Ovary (tissue), 7 donors: ENCODE measurements at regions not wholly inside any gene's neighbourhood (a gene's known extent, or its start where the extent isn't known, plus 50 kb on each side); places are given as distances from the start of the nearest gene placed in this dataset.

ENCODE experiments used
- DNase-seq, 5 donors: peaks; one replicate each; pipeline ENCODE4 v3.0.0-alpha.2; 2019 to 2020
- H3K27ac ChIP-seq, 2 donors: fragments of 200-600 bp; one replicate each; pipeline versions ENCODE4 v1.5.1 to v1.8.0; 2019 to 2022
- H3K27me3 ChIP-seq: fragments of 200-600 bp; one replicate; pipeline ENCODE4 v1.8.0; 2022
- H3K36me3 ChIP-seq: fragments of 200-600 bp; sonication (generic); one replicate; pipeline ENCODE4 v1.5.1; 2019
- H3K4me1 ChIP-seq: one replicate; pipeline ENCODE4 v1.8.1; 2013; ENCODE audit warnings: mild to moderate bottlenecking, moderate library complexity; ENCODE audit not compliant: insufficient read depth
- H3K4me3 ChIP-seq: fragments of 200-600 bp; sonication (generic); one replicate; pipeline ENCODE4 v1.5.1; 2017
- H3K9me3 ChIP-seq, 2 donors: fragments of 200-600 bp in 1 of 2; sonication (generic) in 1 of 2; one replicate each; pipeline versions ENCODE4 v1.5.1 to v1.8.1; 2013 to 2019; ENCODE audit warnings: mild to moderate bottlenecking in 1 of 2, moderate library complexity in 1 of 2
- EP300 ChIP-seq: sonication (generic); formaldehyde crosslinking; IDR thresholded peaks from one replicate; pipeline ENCODE4 v1.6.1; 2017; ENCODE audit warnings: antibody characterized with exemption
- POLR2A ChIP-seq: fragments of 450-650 bp; IDR thresholded peaks from one replicate; pipeline ENCODE4 v1.6.1; 2017; ENCODE audit warnings: antibody characterized with exemption, mild to moderate bottlenecking, moderate library complexity
- WGBS, 3 donors: extraction: QIAGEN DNeasy Blood & Tissue Kit in 1 of 3; methylation state at CpG; one replicate each; pipeline versions ENCODE4 v1.1.5 to v1.1.7; 2013 to 2017; 5-methylcytosine and 5-hydroxymethylcytosine counted together
- intact Hi-C, 4 donors: fragments of 100-400 bp; cut with DNase I; formaldehyde crosslinking; loops; one replicate each; pipeline versions ENCODE4 v1.11.0 to v1.15.1; 2022 to 2023
- TF ChIP-seq, protein P1 (sequence below), 3 donors: fragments of 450-650 bp in 2 of 3; fragments of 200-600 bp in 1 of 3; IDR thresholded peaks; one replicate each; pipeline versions ENCODE4 v1.5.1 to v1.8.0; 2016 to 2022; ENCODE audit warnings: antibody characterized with exemption in 3 of 3, mild to moderate bottlenecking in 1 of 3
- donor health status: DM: no; HTN: no; CAD: no; lungs with moderate emphysema.
- donor health status: DM: no; HTN: no; CAD: no.
- donor health status: Bipolar disorder and iron deficiency.
- donor health status: DM: no; HTN: no; CAD: no.
- donor health status: DM: yes; HTN: yes; CAD: no.

DNA sequence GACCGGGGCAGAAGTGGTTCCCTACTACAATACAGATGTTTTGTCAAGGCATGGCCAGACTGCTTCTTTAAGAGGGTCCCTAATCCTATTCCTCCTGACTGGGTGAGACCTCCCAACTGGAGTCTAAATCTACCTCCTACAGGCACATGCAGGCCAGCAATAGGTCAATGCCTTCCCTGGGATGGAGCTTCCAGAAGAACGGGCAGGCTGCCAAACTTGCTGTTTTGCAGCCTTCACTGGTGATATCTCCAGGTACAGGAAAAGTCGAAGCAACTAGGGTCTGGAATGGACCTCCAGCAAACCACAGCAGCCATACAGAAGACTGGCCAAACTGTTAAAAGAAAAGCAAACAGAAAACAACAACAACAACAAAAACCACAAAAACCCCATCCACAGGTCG lies 678.4 kb upstream of the DIAPH2 start:
- H3K4me1 ChIP-seq, result peaks cover 2% of the 10 kb centered on the region
- H3K36me3 ChIP-seq, result no peaks in the 10 kb centered on the region
- no peak overlapping the region for H3K4me3 ChIP-seq
- WGBS, 3 donors, result 40 to 58% (median 52%) methylated on average over 4 of the region's 4 CpGs
- H3K27me3 ChIP-seq, result no peaks in the 10 kb centered on the region
- no peak overlapping the region for H3K27ac ChIP-seq
- TF ChIP-seq POLR2A, result no peak
- TF ChIP-seq, protein P1, sequence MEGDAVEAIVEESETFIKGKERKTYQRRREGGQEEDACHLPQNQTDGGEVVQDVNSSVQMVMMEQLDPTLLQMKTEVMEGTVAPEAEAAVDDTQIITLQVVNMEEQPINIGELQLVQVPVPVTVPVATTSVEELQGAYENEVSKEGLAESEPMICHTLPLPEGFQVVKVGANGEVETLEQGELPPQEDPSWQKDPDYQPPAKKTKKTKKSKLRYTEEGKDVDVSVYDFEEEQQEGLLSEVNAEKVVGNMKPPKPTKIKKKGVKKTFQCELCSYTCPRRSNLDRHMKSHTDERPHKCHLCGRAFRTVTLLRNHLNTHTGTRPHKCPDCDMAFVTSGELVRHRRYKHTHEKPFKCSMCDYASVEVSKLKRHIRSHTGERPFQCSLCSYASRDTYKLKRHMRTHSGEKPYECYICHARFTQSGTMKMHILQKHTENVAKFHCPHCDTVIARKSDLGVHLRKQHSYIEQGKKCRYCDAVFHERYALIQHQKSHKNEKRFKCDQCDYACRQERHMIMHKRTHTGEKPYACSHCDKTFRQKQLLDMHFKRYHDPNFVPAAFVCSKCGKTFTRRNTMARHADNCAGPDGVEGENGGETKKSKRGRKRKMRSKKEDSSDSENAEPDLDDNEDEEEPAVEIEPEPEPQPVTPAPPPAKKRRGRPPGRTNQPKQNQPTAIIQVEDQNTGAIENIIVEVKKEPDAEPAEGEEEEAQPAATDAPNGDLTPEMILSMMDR (IDR thresholded peaks at IDR 0.05), result no peak
- TF ChIP-seq EP300, result no peak
- intact Hi-C loops, result no loop called here
- H3K9me3 ChIP-seq, result no peaks in the 10 kb centered on the region
- peak in 1 of 5 donors; percentile 13 for DNase-seq

DNA sequence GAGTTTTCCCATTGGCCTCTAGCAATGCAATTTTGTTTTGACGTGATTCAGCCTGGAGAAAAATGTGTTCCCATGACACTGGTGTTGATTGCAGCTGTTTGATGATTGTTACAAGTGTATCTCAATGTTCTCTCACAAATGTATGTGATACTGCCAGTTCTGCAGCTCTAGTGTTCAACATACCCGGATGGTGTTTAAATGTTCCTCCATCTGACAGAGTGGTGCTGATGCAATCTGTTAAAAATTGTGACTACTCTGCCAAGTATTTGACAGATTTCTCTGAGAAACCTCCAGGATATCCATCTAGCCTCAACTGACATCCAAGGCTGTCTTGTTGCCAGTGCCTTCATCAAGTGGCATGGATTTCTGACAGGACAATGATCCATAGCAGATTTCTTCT lies 657.2 kb upstream of the DIAPH2 start:
- no peak overlapping the region for H3K4me3 ChIP-seq
- DNase-seq, result no peak
- 31 to 50% (median 34%) methylated on average over 2 of the region's 2 CpGs for WGBS, 3 donors
- intact Hi-C loops, result no loop called here
- H3K36me3 ChIP-seq, result no peaks in the 10 kb centered on the region
- TF ChIP-seq, protein P1 (IDR thresholded peaks at IDR 0.05), result no peak
- TF ChIP-seq POLR2A (no peak), EP300 (no peak)
- no peaks in the 10 kb centered on the region for H3K27me3 ChIP-seq
- no peak overlapping the region for H3K27ac ChIP-seq
- no peaks in the 10 kb centered on the region for H3K4me1 ChIP-seq
- H3K9me3 ChIP-seq, result no peaks in the 10 kb centered on the region

DNA sequence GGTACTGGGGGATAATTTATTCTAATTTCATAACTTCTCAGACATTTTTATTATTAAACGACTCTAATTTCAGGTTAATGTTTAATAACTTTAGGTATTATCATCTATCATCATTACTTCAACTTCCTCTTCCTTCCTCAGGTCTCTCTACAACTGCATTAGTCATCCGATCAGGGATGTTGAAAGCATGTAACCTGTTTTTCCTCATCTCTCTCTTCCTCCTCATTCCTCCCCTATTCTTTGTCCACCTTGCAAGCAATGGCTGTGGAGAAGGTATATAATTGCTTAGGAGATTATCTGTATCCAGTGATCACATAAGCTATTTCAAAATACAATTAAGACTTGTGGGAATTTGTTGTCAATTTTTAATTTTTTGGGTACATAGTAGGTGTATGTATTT lies 632.6 kb upstream of the DIAPH2 start:
- 71 to 75% (median 73%) methylated on average over 2 of the region's 2 CpGs for WGBS, 3 donors
- intact Hi-C loops, result no loop called here

DNA sequence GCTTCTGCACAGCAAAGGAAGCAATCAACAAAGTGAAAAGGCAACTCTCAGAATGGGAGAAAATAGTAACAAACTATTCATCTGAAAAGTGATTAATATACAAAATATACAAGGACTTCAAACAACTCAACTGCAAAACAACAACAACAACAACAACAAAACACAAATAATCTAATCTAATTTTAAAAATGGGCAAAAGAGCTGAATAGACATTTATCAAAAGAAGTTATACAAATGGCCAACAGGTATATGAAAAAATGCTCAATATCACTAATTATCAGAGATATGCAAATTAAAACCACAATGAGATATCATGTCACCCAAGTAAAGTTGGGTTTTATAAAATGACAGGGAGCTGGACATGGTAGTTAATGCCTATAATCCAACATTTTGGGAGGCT lies 602.8 kb upstream of the DIAPH2 start:
- no peaks in the 10 kb centered on the region for H3K36me3 ChIP-seq
- TF ChIP-seq EP300, result no peak
- TF ChIP-seq, protein P1 (IDR thresholded peaks at IDR 0.05), result no peak
- no peak for TF ChIP-seq POLR2A

More for the DNA sequence above, 632.6 kb upstream of the DIAPH2 start:
- no peak for DNase-seq
- H3K9me3 ChIP-seq, result no peaks in the 10 kb centered on the region
- H3K36me3 ChIP-seq, result no peaks in the 10 kb centered on the region
- H3K4me1 ChIP-seq, result no peaks in the 10 kb centered on the region
- no peak overlapping the region for H3K4me3 ChIP-seq
- TF ChIP-seq POLR2A, result no peak
- no peak for TF ChIP-seq EP300
- TF ChIP-seq, protein P1 (IDR thresholded peaks at IDR 0.05), result no peak
- H3K27me3 ChIP-seq, result no peaks in the 10 kb centered on the region
- no peak overlapping the region for H3K27ac ChIP-seq

DNA sequence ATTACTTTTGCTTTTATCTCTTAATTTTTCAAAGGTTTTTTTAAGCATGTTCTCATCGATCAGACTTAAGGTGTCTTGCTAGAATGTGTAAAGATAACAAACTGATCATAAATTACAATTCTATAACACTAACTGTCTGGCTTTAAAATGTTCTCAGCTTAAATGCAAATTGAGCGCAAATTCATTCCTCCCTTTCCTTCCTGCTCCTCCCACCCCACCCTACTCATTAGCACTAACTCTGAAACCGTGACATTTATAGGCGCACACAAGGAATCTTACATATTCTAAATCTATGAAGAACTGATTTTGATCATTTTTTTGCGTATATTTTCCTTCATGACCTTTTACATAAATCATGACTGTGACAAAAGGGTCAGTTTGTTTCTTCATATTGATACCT lies 590.0 kb upstream of the DIAPH2 start:
- no peaks in the 10 kb centered on the region for H3K4me1 ChIP-seq
- no peaks in the 10 kb centered on the region for H3K9me3 ChIP-seq
- TF ChIP-seq EP300 (no peak), POLR2A (no peak)
- TF ChIP-seq, protein P1 (IDR thresholded peaks at IDR 0.05), result no peak
- no peak overlapping the region for H3K4me3 ChIP-seq
- no peaks in the 10 kb centered on the region for H3K36me3 ChIP-seq
- 67 to 78% (median 71%) methylated on average over 5 of the region's 5 CpGs for WGBS, 3 donors
- no peaks in the 10 kb centered on the region for H3K27me3 ChIP-seq
- no peak overlapping the region for H3K27ac ChIP-seq
- intact Hi-C loops, result no loop called here
- no peak for DNase-seq

More for the DNA sequence above, 602.8 kb upstream of the DIAPH2 start:
- no peaks in the 10 kb centered on the region for H3K9me3 ChIP-seq
- H3K4me3 ChIP-seq, result no peak overlapping the region
- no peak for DNase-seq
- H3K27me3 ChIP-seq, result no peaks in the 10 kb centered on the region
- H3K27ac ChIP-seq, result no peak overlapping the region
- no peaks in the 10 kb centered on the region for H3K4me1 ChIP-seq
- intact Hi-C loops, result no loop called here
